Caco-2 (cell line): ENCODE measurements at regions not wholly inside any gene's neighbourhood (a gene's known extent, or its start where the extent isn't known, plus 50 kb on each side); places are given as distances from the start of the nearest gene placed in this dataset.
A peak's percentile ranks its signal among the peaks of the same experiment; 100 is the strongest.

ENCODE experiments used
- BruUV-seq: library from RNA; stranded (reverse); fragments of 400-500 nt; replicated peaks from 2 replicates; lab custom pipeline; 2021; lab: Mats Ljungman, UMichigan
- CTCF ChIA-PET: fragments of 300-600 bp; sonication (Branson Sonifier 250); formaldehyde crosslinking; loops from one replicate; lab custom pipeline; 2022; ENCODE audit warnings: antibody characterized with exemption; lab: Charles Lee
- POLR2A ChIA-PET: fragments of 300-600 bp; sonication (Branson Sonifier 250); formaldehyde crosslinking; loops from one replicate; lab custom pipeline; 2022; ENCODE audit warnings: antibody characterized with exemption; lab: Charles Lee
- DNase-seq, 2 experiments: peaks; one replicate each; pipeline versions ENCODE4 v3.0.0 to v3.0.0-alpha.2; 2020 to 2022
- H3K27me3 ChIP-seq: replicated peaks from 2 replicates; pipeline ENCODE4 v1.6.0; 2011; ENCODE audit warnings: low read length; ENCODE audit not compliant: control insufficient read depth, insufficient read depth
- H3K36me3 ChIP-seq: 2 replicates; pipeline ENCODE4 v1.5.1; 2011; ENCODE audit warnings: low read length; ENCODE audit not compliant: control insufficient read depth, insufficient read depth
- H3K4me1 ChIP-seq: fragments of 250-450 bp; sonication (Bioruptor Pico); 2 replicates; pipeline ENCODE4 v1.5.1; 2020; ENCODE audit warnings: mild to moderate bottlenecking
- H3K4me3 ChIP-seq: 2 replicates; pipeline ENCODE4 v1.5.1; 2011; ENCODE audit warnings: low read depth, mild to moderate bottlenecking, control low read depth, low read length
- H3K9me3 ChIP-seq: fragments of 250-450 bp; sonication (Bioruptor Pico); 2 replicates; pipeline ENCODE4 v1.5.1; 2020; ENCODE audit warnings: mild to moderate bottlenecking, moderate library complexity
- H3K27ac Mint-ChIP-seq: one replicate; pipeline ENCODE4 v1.8.0; 2022; ENCODE audit warnings: mixed read lengths; ENCODE audit not compliant: unreplicated experiment
- H3K27me3 Mint-ChIP-seq: one replicate; pipeline ENCODE4 v1.8.0; 2022; ENCODE audit warnings: mixed read lengths; ENCODE audit not compliant: insufficient read depth, unreplicated experiment
- H3K36me3 Mint-ChIP-seq: one replicate; pipeline ENCODE4 v1.8.0; 2022; ENCODE audit warnings: mild to moderate bottlenecking, mixed read lengths; ENCODE audit not compliant: insufficient read depth, unreplicated experiment
- H3K4me1 Mint-ChIP-seq: one replicate; pipeline ENCODE4 v1.8.0; 2022; ENCODE audit warnings: low read depth, mixed read lengths; ENCODE audit not compliant: unreplicated experiment
- H3K4me3 Mint-ChIP-seq: one replicate; pipeline ENCODE4 v1.8.0; 2022; ENCODE audit warnings: mild to moderate bottlenecking, moderate library complexity, mixed read lengths; ENCODE audit not compliant: unreplicated experiment
- H3K9me3 Mint-ChIP-seq: one replicate; pipeline ENCODE4 v1.8.0; 2022; ENCODE audit warnings: mixed read lengths; ENCODE audit not compliant: unreplicated experiment
- intact Hi-C: fragments of 100-400 bp; cut with micrococcal nuclease; formaldehyde crosslinking; loops from one replicate; pipeline ENCODE4 v1.10.0; 2022; ENCODE audit not compliant: unreplicated experiment
- TF ChIP-seq, protein P1 (sequence below), 2 experiments: fragments of 200-600 bp in 1 of 2; IDR thresholded peaks; 1 replicate in 1 of 2; 2 replicates in 1 of 2; pipeline versions ENCODE4 v1.5.1 to v1.8.0; 2011 to 2022; ENCODE audit warnings: antibody characterized with exemption in 1 of 2, control low read depth in 1 of 2, inconsistent platforms in 1 of 2, low read depth in 1 of 2, low read length in 1 of 2, mild to moderate bottlenecking in 1 of 2, moderate library complexity in 1 of 2; ENCODE audit not compliant: insufficient read depth in 1 of 2, severe bottlenecking in 1 of 2, unreplicated experiment in 1 of 2

DNA sequence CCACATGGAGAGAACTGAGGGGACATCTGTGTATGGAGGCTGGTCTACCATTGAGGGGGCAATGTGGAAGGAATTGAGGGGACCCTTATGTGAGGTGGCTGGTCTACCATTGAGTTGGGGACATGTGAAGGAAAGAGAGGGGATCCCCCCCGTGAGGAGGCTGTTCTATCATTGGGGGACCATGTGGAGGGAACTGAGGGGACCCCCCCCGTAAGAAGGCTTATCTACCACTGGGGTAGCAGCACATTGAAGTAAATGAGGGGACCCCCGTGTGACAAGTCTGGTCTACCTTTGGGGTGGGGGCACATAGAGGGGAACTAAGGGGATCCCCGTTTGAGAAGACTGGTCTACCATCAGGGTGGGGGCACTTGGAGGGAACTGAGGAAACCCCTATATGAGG lies 158.0 kb downstream of the FBLN2 start:
- intact Hi-C loops, result no loop called here
- DNase-seq, result peak in 1 of 2 experiments; percentile 5
- peaks cover 33% of the 10 kb centered on the region for H3K27me3 Mint-ChIP-seq
- Histone ChIP-seq H3K27me3 (no peaks in the 10 kb centered on the region), H3K36me3 (no peaks in the 10 kb centered on the region), H3K4me1 (no peaks in the 10 kb centered on the region), H3K4me3 (no peak overlapping the region), H3K9me3 (no peaks in the 10 kb centered on the region)
- no TSS peak for BruUV-seq
- peaks cover 17% of the 10 kb centered on the region for H3K9me3 Mint-ChIP-seq
- H3K36me3 Mint-ChIP-seq, result no peaks in the 10 kb centered on the region
- TF ChIP-seq, protein P1, sequence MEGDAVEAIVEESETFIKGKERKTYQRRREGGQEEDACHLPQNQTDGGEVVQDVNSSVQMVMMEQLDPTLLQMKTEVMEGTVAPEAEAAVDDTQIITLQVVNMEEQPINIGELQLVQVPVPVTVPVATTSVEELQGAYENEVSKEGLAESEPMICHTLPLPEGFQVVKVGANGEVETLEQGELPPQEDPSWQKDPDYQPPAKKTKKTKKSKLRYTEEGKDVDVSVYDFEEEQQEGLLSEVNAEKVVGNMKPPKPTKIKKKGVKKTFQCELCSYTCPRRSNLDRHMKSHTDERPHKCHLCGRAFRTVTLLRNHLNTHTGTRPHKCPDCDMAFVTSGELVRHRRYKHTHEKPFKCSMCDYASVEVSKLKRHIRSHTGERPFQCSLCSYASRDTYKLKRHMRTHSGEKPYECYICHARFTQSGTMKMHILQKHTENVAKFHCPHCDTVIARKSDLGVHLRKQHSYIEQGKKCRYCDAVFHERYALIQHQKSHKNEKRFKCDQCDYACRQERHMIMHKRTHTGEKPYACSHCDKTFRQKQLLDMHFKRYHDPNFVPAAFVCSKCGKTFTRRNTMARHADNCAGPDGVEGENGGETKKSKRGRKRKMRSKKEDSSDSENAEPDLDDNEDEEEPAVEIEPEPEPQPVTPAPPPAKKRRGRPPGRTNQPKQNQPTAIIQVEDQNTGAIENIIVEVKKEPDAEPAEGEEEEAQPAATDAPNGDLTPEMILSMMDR (IDR thresholded peaks at IDR 0.05; ENCODE audit: insufficient read depth in 1 of 2, low read depth in 1 of 2, low read length in 1 of 2, severe bottlenecking in 1 of 2, unreplicated experiment in 1 of 2), result no peak
- CTCF ChIA-PET, result no interaction called here
- H3K4me3 Mint-ChIP-seq, result no peak overlapping the region
- H3K27ac Mint-ChIP-seq, result no peak overlapping the region
- POLR2A ChIA-PET, result no interaction called here
- no peaks in the 10 kb centered on the region for H3K4me1 Mint-ChIP-seq

DNA sequence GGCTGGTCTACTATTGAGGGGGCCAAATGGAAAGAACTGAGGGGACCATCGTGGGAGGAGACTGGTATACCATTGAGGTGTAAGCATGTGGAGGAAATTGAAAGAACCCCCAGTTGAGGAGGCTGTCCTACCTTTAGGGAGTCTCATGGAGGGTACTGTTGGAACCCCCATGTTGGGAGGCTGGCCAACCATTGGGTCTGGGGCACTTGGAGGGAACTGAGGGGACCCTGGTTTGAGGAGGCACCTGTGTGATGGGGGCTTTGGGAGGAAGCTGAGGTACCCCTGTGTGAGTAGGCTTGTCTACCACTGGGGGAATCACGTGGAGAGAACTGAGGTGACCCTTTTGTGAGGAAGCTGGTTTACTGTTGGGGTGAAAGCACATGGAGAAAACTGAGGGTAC lies 157.5 kb downstream of the FBLN2 start:
- DNase-seq, result peak in 1 of 2 experiments; percentile 11
- Histone ChIP-seq H3K27me3 (no peaks in the 10 kb centered on the region), H3K4me1 (no peaks in the 10 kb centered on the region), H3K9me3 (no peaks in the 10 kb centered on the region), H3K4me3 (no peak overlapping the region), H3K36me3 (no peaks in the 10 kb centered on the region)
- TF ChIP-seq, protein P1 (IDR thresholded peaks at IDR 0.05; ENCODE audit: insufficient read depth in 1 of 2, low read depth in 1 of 2, low read length in 1 of 2, severe bottlenecking in 1 of 2, unreplicated experiment in 1 of 2), result no peak
- BruUV-seq, result no TSS peak
- CTCF ChIA-PET, result no interaction called here
- Mint-ChIP-seq H3K9me3 (peaks cover 17% of the 10 kb centered on the region), H3K4me3 (no peak overlapping the region), H3K36me3 (no peaks in the 10 kb centered on the region), H3K27ac (no peak overlapping the region), H3K27me3 (peaks cover 33% of the 10 kb centered on the region), H3K4me1 (no peaks in the 10 kb centered on the region)
- intact Hi-C loops, result no loop called here
- POLR2A ChIA-PET, result no interaction called here

DNA sequence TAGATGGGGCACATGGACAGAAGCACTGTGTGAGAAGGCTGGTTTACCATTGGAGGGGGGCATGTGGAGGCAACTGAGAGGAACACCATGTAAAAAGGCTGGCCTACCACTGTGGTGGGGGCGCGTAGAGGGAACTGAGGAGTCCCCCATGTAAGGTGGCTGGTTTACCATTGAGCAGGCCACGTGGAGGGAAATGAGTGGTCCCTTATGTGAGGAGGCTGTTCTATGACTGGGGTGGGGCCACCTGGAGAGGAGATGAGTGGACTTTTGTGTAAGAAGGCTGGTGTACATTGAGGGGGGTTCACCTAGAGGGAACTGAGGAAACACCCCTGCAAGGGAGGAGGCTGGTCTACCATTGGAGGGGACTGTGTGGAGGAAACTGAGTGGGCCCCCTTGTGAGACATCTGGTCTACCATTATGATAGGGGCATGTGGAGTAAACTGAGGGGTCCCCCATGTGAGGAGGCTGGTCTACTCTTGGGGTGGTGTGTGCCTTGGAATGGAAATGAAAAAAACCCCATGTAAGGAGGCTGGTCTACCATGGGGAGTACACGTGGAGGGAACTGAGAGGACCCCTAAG lies 156.9 kb downstream of the FBLN2 start:
- H3K9me3 ChIP-seq, result no peaks in the 10 kb centered on the region
- no TSS peak for BruUV-seq
- no peaks in the 10 kb centered on the region for H3K36me3 Mint-ChIP-seq
- H3K27me3 Mint-ChIP-seq, result peaks cover 27% of the 10 kb centered on the region
- H3K4me1 Mint-ChIP-seq, result no peaks in the 10 kb centered on the region
- no peak overlapping the region for H3K4me3 ChIP-seq
- H3K9me3 Mint-ChIP-seq, result peaks cover 17% of the 10 kb centered on the region
- intact Hi-C loops, result no loop called here
- H3K4me1 ChIP-seq, result no peaks in the 10 kb centered on the region
- H3K27ac Mint-ChIP-seq, result no peak overlapping the region
- peak in 1 of 2 experiments; percentile 7 for DNase-seq
- ChIA-PET CTCF (no interaction called here), POLR2A (no interaction called here)
- TF ChIP-seq, protein P1 (IDR thresholded peaks at IDR 0.05; ENCODE audit: insufficient read depth in 1 of 2, low read depth in 1 of 2, low read length in 1 of 2, severe bottlenecking in 1 of 2, unreplicated experiment in 1 of 2), result no peak
- no peaks in the 10 kb centered on the region for H3K36me3 ChIP-seq
- no peak overlapping the region for H3K4me3 Mint-ChIP-seq
- H3K27me3 ChIP-seq, result no peaks in the 10 kb centered on the region
